H1 (cell line): ENCODE measurements at regions not wholly inside any gene's neighbourhood (a gene's known extent, or its start where the extent isn't known, plus 50 kb on each side); places are given as distances from the start of the nearest gene placed in this dataset.

ENCODE experiments used
- CTCF ChIA-PET: fragments of 300-600 bp; sonication (Branson Sonifier 250); formaldehyde crosslinking; loops from one replicate; lab custom pipeline; 2021; ENCODE audit not compliant: partially characterized antibody; lab: Charles Lee
- POLR2A ChIA-PET: fragments of 300-600 bp; sonication (Branson Sonifier 250); formaldehyde crosslinking; loops from one replicate; lab custom pipeline; 2021; ENCODE audit warnings: inconsistent platforms; ENCODE audit not compliant: partially characterized antibody; lab: Charles Lee
- DNase-seq, 2 experiments: peaks; one replicate each; pipeline versions ENCODE4 v3.0.0 to v3.0.0-alpha.2; 2010 to 2022; ENCODE audit warnings: low spot score in 2 of 2, low read depth in 1 of 2, mixed read lengths in 1 of 2
- FAIRE-seq: peaks from 2 replicates; lab custom pipeline; 2011; peaks lifted over from hg19 to GRCh38; lab: Jason Lieb, UNC
- H2AFZ ChIP-seq: 2 replicates; pipeline ENCODE4 v1.8.1; 2012; ENCODE audit warnings: low read length, inconsistent platforms
- H2AK5ac ChIP-seq: 2 replicates; pipeline ENCODE4 v1.6.1; 2013; ENCODE audit warnings: low read depth, low read length
- H2BK120ac ChIP-seq: replicated peaks from 2 replicates; pipeline ENCODE3; 2013; ENCODE audit warnings: low read depth, low read length, inconsistent platforms
- H2BK12ac ChIP-seq: 2 replicates; pipeline ENCODE4 v1.6.1; 2013; ENCODE audit warnings: low read depth, low read length
- H2BK15ac ChIP-seq: 2 replicates; pipeline ENCODE4 v1.6.1; 2013; ENCODE audit warnings: low read length
- H2BK20ac ChIP-seq: 2 replicates; pipeline ENCODE4 v1.6.1; 2013; ENCODE audit warnings: low read length
- H2BK5ac ChIP-seq: 2 replicates; pipeline ENCODE4 v1.6.1; 2013; ENCODE audit warnings: low read depth, low read length
- H3K14ac ChIP-seq: 2 replicates; pipeline ENCODE4 v1.6.1; 2013; ENCODE audit warnings: inconsistent platforms; ENCODE audit not compliant: insufficient read length
- H3K18ac ChIP-seq: 2 replicates; pipeline ENCODE4 v1.6.1; 2013; ENCODE audit warnings: low read length; ENCODE audit errors: extremely low read depth
- H3K23ac ChIP-seq: 2 replicates; pipeline ENCODE4 v1.6.1; 2013; ENCODE audit warnings: inconsistent platforms; ENCODE audit not compliant: insufficient read length
- H3K23me2 ChIP-seq: 2 replicates; pipeline ENCODE4 v1.6.1; 2013; ENCODE audit warnings: low read depth, low read length
- H3K27ac ChIP-seq: 2 replicates; pipeline ENCODE4 v1.6.1; 2011; ENCODE audit warnings: low read depth, low read length, inconsistent platforms
- H3K27me3 ChIP-seq, 4 experiments: replicated peaks in 1 of 4; 1 replicate in 1 of 4; 2 replicates in 3 of 4; pipeline versions ENCODE4 v1.6.1 to v1.8.1; 2011 to 2013; ENCODE audit warnings: low read length in 3 of 4, mild to moderate bottlenecking in 3 of 4, inconsistent platforms in 2 of 4, mixed read lengths in 2 of 4, moderate library complexity in 1 of 4; ENCODE audit not compliant: control insufficient read depth in 3 of 4, insufficient read depth in 3 of 4; ENCODE audit errors: extremely low read depth in 1 of 4
- H3K36me3 ChIP-seq, 4 experiments: 2 replicates each; pipeline versions ENCODE4 v1.6.1 to v1.8.1; 2011 to 2013; ENCODE audit warnings: mild to moderate bottlenecking in 4 of 4, low read length in 3 of 4, moderate library complexity in 2 of 4, control low read depth in 1 of 4, inconsistent platforms in 1 of 4; ENCODE audit not compliant: insufficient read depth in 4 of 4, control insufficient read depth in 2 of 4
- H3K4ac ChIP-seq: replicated peaks from 2 replicates; pipeline ENCODE3; 2013; ENCODE audit warnings: low read length, low read depth, mixed read lengths, inconsistent platforms; ENCODE audit not compliant: insufficient read length
- H3K4me1 ChIP-seq, 4 experiments: replicated peaks in 1 of 4; 1 replicate in 1 of 4; 2 replicates in 3 of 4; pipeline versions ENCODE4 v1.6.1 to v1.8.1; 2011 to 2013; ENCODE audit warnings: low read length in 3 of 4, inconsistent platforms in 2 of 4, mixed read lengths in 1 of 4; ENCODE audit not compliant: insufficient read depth in 4 of 4, control insufficient read depth in 3 of 4
- H3K4me2 ChIP-seq, 2 experiments: 2 replicates each; pipeline versions ENCODE4 v1.6.1 to v1.8.1; 2011 to 2013; ENCODE audit warnings: low read depth in 2 of 2, low read length in 2 of 2, control low read depth in 1 of 2, inconsistent platforms in 1 of 2, mild to moderate bottlenecking in 1 of 2; ENCODE audit not compliant: insufficient read depth in 1 of 2
- H3K4me3 ChIP-seq, 4 experiments: fragments of 200-600, 300-600 bp in 1 of 4; sonication (generic), shearing (Covaris generic), sonication (Bioruptor Twin) in 1 of 4; 2 replicates each; pipeline versions ENCODE4 v1.5.1 to v1.8.1; 2011 to 2016; ENCODE audit warnings: low read length in 4 of 4, low read depth in 3 of 4, control low read depth in 2 of 4, inconsistent platforms in 2 of 4, mild to moderate bottlenecking in 2 of 4, mixed read lengths in 1 of 4, moderate library complexity in 1 of 4; ENCODE audit not compliant: insufficient read depth in 2 of 4; ENCODE audit errors: extremely low read depth in 1 of 4
- H3K56ac ChIP-seq: replicated peaks from 2 replicates; pipeline ENCODE3; 2013; ENCODE audit warnings: low read depth, mild to moderate bottlenecking, mixed read lengths, low read length, inconsistent platforms; ENCODE audit not compliant: insufficient read length
- H3K79me1 ChIP-seq: 2 replicates; pipeline ENCODE4 v1.6.1; 2013; ENCODE audit warnings: low read depth, low read length, control low read depth
- H3K79me2 ChIP-seq, 2 experiments: 2 replicates each; pipeline versions ENCODE4 v1.6.1 to v1.8.1; 2012 to 2013; ENCODE audit warnings: low read length in 2 of 2, mild to moderate bottlenecking in 2 of 2, inconsistent platforms in 1 of 2; ENCODE audit not compliant: insufficient read depth in 2 of 2, control insufficient read depth in 1 of 2
- H3K9ac ChIP-seq, 4 experiments: replicated peaks in 1 of 4; 1 replicate in 1 of 4; 2 replicates in 3 of 4; pipeline versions ENCODE4 v1.6.1 to v1.8.1; 2011 to 2013; ENCODE audit warnings: low read depth in 3 of 4, low read length in 3 of 4, control low read depth in 2 of 4, mild to moderate bottlenecking in 2 of 4, moderate library complexity in 2 of 4, inconsistent platforms in 1 of 4; ENCODE audit errors: extremely low read depth in 1 of 4
- H3K9me3 ChIP-seq, 2 experiments: 2 replicates each; pipeline versions ENCODE4 v1.6.1 to v1.8.1; 2012 to 2013; ENCODE audit warnings: mild to moderate bottlenecking in 2 of 2, moderate library complexity in 2 of 2, control low read depth in 1 of 2, inconsistent platforms in 1 of 2, low read depth in 1 of 2, low read length in 1 of 2, mixed read lengths in 1 of 2; ENCODE audit not compliant: insufficient read depth in 2 of 2
- H4K20me1 ChIP-seq, 2 experiments: replicated peaks in 1 of 2; 2 replicates each; pipeline versions ENCODE3 to v1.8.1; 2011 to 2013; ENCODE audit warnings: inconsistent platforms in 2 of 2, low read length in 2 of 2, mild to moderate bottlenecking in 1 of 2; ENCODE audit not compliant: insufficient read depth in 2 of 2, control insufficient read depth in 1 of 2
- H4K5ac ChIP-seq: 2 replicates; pipeline ENCODE4 v1.6.1; 2013; ENCODE audit warnings: low read length, low read depth, mixed read lengths, inconsistent platforms; ENCODE audit not compliant: insufficient read length
- H4K8ac ChIP-seq: 2 replicates; pipeline ENCODE4 v1.8.0; 2013; ENCODE audit warnings: mild to moderate bottlenecking, moderate library complexity, low read length, inconsistent platforms; ENCODE audit not compliant: insufficient read depth; ENCODE audit errors: extremely low read depth
- H4K91ac ChIP-seq: replicated peaks from 2 replicates; pipeline ENCODE3; 2013; ENCODE audit warnings: low read length, mixed read lengths, inconsistent platforms; ENCODE audit not compliant: insufficient read length
- CHD1 ChIP-seq: IDR thresholded peaks from 2 replicates; pipeline ENCODE4 v1.6.1; 2012; ENCODE audit warnings: low read depth, low read length, improper control_type of control experiment
- FOSL1 ChIP-seq: IDR thresholded peaks from 2 replicates; pipeline ENCODE4 v1.6.1; 2011; ENCODE audit warnings: mild to moderate bottlenecking, low read depth, low read length, moderate library complexity; ENCODE audit not compliant: insufficient read depth
- MAFK ChIP-seq: IDR thresholded peaks from 2 replicates; pipeline ENCODE4 v1.6.1; 2012; ENCODE audit warnings: low read depth, mild to moderate bottlenecking, improper control_type of control experiment, low read length
- MAX ChIP-seq: IDR thresholded peaks from 2 replicates; pipeline ENCODE4 v1.6.1; 2012; ENCODE audit warnings: inconsistent platforms
- SIN3A ChIP-seq, 2 experiments: IDR thresholded peaks in 1 of 2; conservative IDR thresholded peaks in 1 of 2; 2 replicates each; pipeline ENCODE4 v1.6.1; 2011 to 2012; ENCODE audit warnings: low read length in 2 of 2, improper control_type of control experiment in 1 of 2, low read depth in 1 of 2, mild to moderate bottlenecking in 1 of 2
- WGBS, 2 experiments: shearing (Covaris generic) in 1 of 2; methylation state at CpG; one replicate each; pipeline versions ENCODE4 v1.1.6 to v1.1.7; 2013 to 2015; ENCODE audit warnings: low lambda C conversion rate in 2 of 2, mixed read lengths in 2 of 2, inconsistent platforms in 1 of 2, low coverage in 1 of 2, missing lambda C conversion rate in 1 of 2; ENCODE audit not compliant: insufficient replicate concordance in 2 of 2, insufficient coverage in 1 of 2, insufficient read length in 1 of 2; ENCODE audit errors: extremely low coverage in 1 of 2, missing lambda C conversion rate in 1 of 2; 5-methylcytosine and 5-hydroxymethylcytosine counted together

GRCh38 chr11:70532731-70533130 lies 134.4 kb downstream of the CTTN start:
- Histone ChIP-seq H2AK5ac (0 out of 2 replicates have a peak overlapping the region, but pooled peaks have one; percentile 70), H3K14ac (no peak overlapping the region), H3K4me1 (peaks cover 10 to 17% (median 13%) of the 10 kb centered on the region in 4 experiments), H3K23me2 (peaks cover 4% of the 10 kb centered on the region), H3K27me3 (no peaks in the 10 kb centered on the region), H2AFZ (no peak overlapping the region), H4K91ac (no peak overlapping the region), H2BK15ac (no peak overlapping the region), H3K9ac (no peak overlapping the region), H3K18ac (peak overlapping the region; percentile 57; the same call in 1 of the 2 replicates), H3K23ac (no peak overlapping the region), H2BK120ac (no peak overlapping the region), H3K27ac (no peak overlapping the region), H4K8ac (no peak overlapping the region), H3K56ac (no peak overlapping the region), H3K79me1 (peaks cover 6% of the 10 kb centered on the region), H3K4ac (no peak overlapping the region), H3K9me3 (no peaks in the 10 kb centered on the region), H2BK5ac (peak overlapping the region; percentile 28; the same call in 1 of the 2 replicates), H2BK12ac (peak overlapping the region; percentile 71; the same call in 1 of the 2 replicates), H3K4me2 (peak overlapping the region in 1 of 2 experiments; percentile 19; a peak in 1 of 4 replicates), H3K36me3 (no peaks in the 10 kb centered on the region), H4K20me1 (peaks cover 4 to 5% of the 10 kb centered on the region in 2 experiments), H2BK20ac (no peak overlapping the region), H3K79me2 (no peaks in the 10 kb centered on the region), H4K5ac (peak overlapping the region; percentile 76), H3K4me3 (no peak overlapping the region)
- 88% methylated on average over 13 of the region's 15 CpGs; no CpG with 5 or more reads in 1 of the 2 experiments for WGBS, 2 experiments
- ChIA-PET CTCF (interaction anchor here (1.3 to 2.2 kb wide), 3 partner anchors 21 to 61 kb away, joined by 4 to 9 read pairs (median 6); no protein-coding TSS in a partner anchor), POLR2A (interaction anchor here (1.4 kb wide), 1 partner anchor 9 kb away, joined by 5 read pairs; no protein-coding TSS in a partner anchor)
- no peak for DNase-seq
- no peak for FAIRE-seq
- TF ChIP-seq CHD1 (no peak), MAFK (no peak), MAX (no peak), SIN3A (conservative IDR thresholded peaks at IDR 0.05 in 1 of 2, IDR thresholded peaks at IDR 0.05 in 1 of 2; ENCODE audit: low read depth in 1 of 2, low read length in 2 of 2) (no peak), FOSL1 (no peak)
